IMR-90 (cell line): ENCODE measurements at regions not wholly inside any gene's neighbourhood (a gene's known extent, or its start where the extent isn't known, plus 50 kb on each side); places are given as distances from the start of the nearest gene placed in this dataset.
A peak's percentile ranks its signal among the peaks of the same experiment; 100 is the strongest.

Experiments
- ATAC-seq: fragments of 200-7000 bp; cut with Tn5 transposase; 2 replicates; pipeline ENCODE4 v1.9.1; 2020; ENCODE audit warnings: low read depth, mild to moderate bottlenecking, moderate library complexity
- BruUV-seq: library from RNA; stranded (reverse); fragments of 400-500 nt; replicated peaks from 2 replicates; lab custom pipeline; 2021; lab: Mats Ljungman, UMichigan
- CTCF ChIA-PET: fragments of 300-600 bp; formaldehyde crosslinking; extraction: SDS; loops from one replicate; lab custom pipeline; 2021; ENCODE audit warnings: antibody characterized with exemption; lab: Yijun Ruan, JAX
- POLR2A ChIA-PET: fragments of 300-600 bp; sonication (Branson Sonifier 250); formaldehyde crosslinking; loops from one replicate; lab custom pipeline; 2022; ENCODE audit warnings: antibody characterized with exemption; ENCODE audit not compliant: unreplicated experiment; lab: Charles Lee
- DNase-seq: peaks from one replicate; pipeline ENCODE4 v3.0.0; 2013
- H2AFZ ChIP-seq: replicated peaks from 2 replicates; pipeline ENCODE3; 2013; ENCODE audit warnings: low read length, mild to moderate bottlenecking; ENCODE audit not compliant: poor library complexity
- H2AK5ac ChIP-seq: 2 replicates; pipeline ENCODE4 v1.6.1; 2013; ENCODE audit warnings: low read depth, low read length, inconsistent platforms
- H2AK9ac ChIP-seq: replicated peaks from 2 replicates; pipeline ENCODE3; 2013; ENCODE audit warnings: mild to moderate bottlenecking, low read depth, low read length, moderate library complexity; ENCODE audit not compliant: poor library complexity
- H2BK120ac ChIP-seq: 2 replicates; pipeline ENCODE4 v1.6.1; 2013; ENCODE audit warnings: low read depth, low read length, inconsistent platforms
- H2BK15ac ChIP-seq: 3 replicates; pipeline ENCODE4 v1.6.1; 2013; ENCODE audit warnings: low read depth, low read length, inconsistent platforms
- H2BK20ac ChIP-seq: 2 replicates; pipeline ENCODE4 v1.6.1; 2013; ENCODE audit warnings: low read depth, mild to moderate bottlenecking, inconsistent platforms, low read length, moderate library complexity
- H2BK5ac ChIP-seq: 2 replicates; pipeline ENCODE4 v1.6.1; 2013; ENCODE audit warnings: mild to moderate bottlenecking, low read depth, low read length, inconsistent platforms; ENCODE audit not compliant: poor library complexity, severe bottlenecking
- H3K14ac ChIP-seq: replicated peaks from 2 replicates; pipeline ENCODE4 v1.6.1; 2013; ENCODE audit warnings: low read depth, low read length, inconsistent platforms
- H3K18ac ChIP-seq: 2 replicates; pipeline ENCODE4 v1.6.1; 2013; ENCODE audit warnings: low read depth, low read length, control low read depth
- H3K23ac ChIP-seq: 2 replicates; pipeline ENCODE4 v1.6.1; 2013; ENCODE audit warnings: low read depth, low read length, inconsistent platforms
- H3K27ac ChIP-seq: 2 replicates; pipeline ENCODE4 v1.5.1; 2013; ENCODE audit warnings: mild to moderate bottlenecking, control low read depth, low read length; ENCODE audit not compliant: insufficient read depth
- H3K27me3 ChIP-seq: 2 replicates; pipeline ENCODE4 v1.6.1; 2013; ENCODE audit warnings: low read length; ENCODE audit not compliant: control insufficient read depth, insufficient read depth
- H3K36me3 ChIP-seq: 2 replicates; pipeline ENCODE4 v1.6.1; 2013; ENCODE audit warnings: low read length, mixed read lengths; ENCODE audit not compliant: control insufficient read depth, insufficient read depth
- H3K4ac ChIP-seq: 2 replicates; pipeline ENCODE4 v1.6.1; 2013; ENCODE audit warnings: low read depth, low read length, inconsistent platforms
- H3K4me1 ChIP-seq: 2 replicates; pipeline ENCODE4 v1.6.1; 2013; ENCODE audit warnings: low read length, mixed read lengths; ENCODE audit not compliant: control insufficient read depth, insufficient read depth
- H3K4me2 ChIP-seq: 2 replicates; pipeline ENCODE4 v1.6.1; 2013; ENCODE audit warnings: low read depth, mild to moderate bottlenecking, control low read depth, low read length, moderate library complexity
- H3K4me3 ChIP-seq: 2 replicates; pipeline ENCODE4 v1.5.1; 2013; ENCODE audit warnings: low read depth, mild to moderate bottlenecking, control low read depth, low read length, moderate library complexity; ENCODE audit not compliant: insufficient read depth
- H3K56ac ChIP-seq: 2 replicates; pipeline ENCODE4 v1.6.1; 2013; ENCODE audit warnings: low read length, inconsistent platforms; ENCODE audit not compliant: insufficient read depth; ENCODE audit errors: extremely low read depth
- H3K79me1 ChIP-seq, 2 experiments: 2 replicates each; pipeline ENCODE4 v1.6.1; 2013; ENCODE audit warnings: low read length in 2 of 2, inconsistent platforms in 1 of 2, low read depth in 1 of 2
- H3K9ac ChIP-seq: 2 replicates; pipeline ENCODE4 v1.6.1; 2013; ENCODE audit warnings: low read depth, low read length, control low read depth
- H3K9me1 ChIP-seq: 2 replicates; pipeline ENCODE4 v1.6.1; 2013; ENCODE audit warnings: low read length, inconsistent platforms; ENCODE audit not compliant: insufficient read depth
- H3K9me3 ChIP-seq: 2 replicates; pipeline ENCODE4 v1.6.1; 2013; ENCODE audit warnings: low read length; ENCODE audit not compliant: control insufficient read depth, insufficient read depth
- H4K20me1 ChIP-seq: 2 replicates; pipeline ENCODE4 v1.6.1; 2013; ENCODE audit warnings: low read length, inconsistent platforms; ENCODE audit not compliant: insufficient read depth
- H4K5ac ChIP-seq: 2 replicates; pipeline ENCODE4 v1.6.1; 2013; ENCODE audit warnings: mild to moderate bottlenecking, low read depth, low read length, control low read depth
- H4K8ac ChIP-seq, 2 experiments: 2 replicates each; pipeline ENCODE4 v1.6.1; 2013; ENCODE audit warnings: low read depth in 2 of 2, low read length in 2 of 2, control low read depth in 1 of 2, inconsistent platforms in 1 of 2
- H4K91ac ChIP-seq: 2 replicates; pipeline ENCODE4 v1.6.1; 2013; ENCODE audit warnings: low read depth, low read length, inconsistent platforms; ENCODE audit not compliant: insufficient read depth
- MAFK ChIP-seq: IDR thresholded peaks from 2 replicates; pipeline ENCODE4 v1.6.1; 2012; ENCODE audit warnings: low read depth, low read length, improper control_type of control experiment
- RAD21 ChIP-seq: IDR thresholded peaks from 2 replicates; pipeline ENCODE4 v1.6.1; 2012; ENCODE audit warnings: low read length, improper control_type of control experiment
- WGBS, 2 experiments: methylation state at CpG; one replicate each; pipeline versions ENCODE4 v1.1.5 to v1.1.7; 2013; ENCODE audit warnings: missing lambda C conversion rate in 2 of 2; ENCODE audit not compliant: insufficient read length in 1 of 2; ENCODE audit errors: extremely low coverage in 2 of 2; 5-methylcytosine and 5-hydroxymethylcytosine counted together
- dilution Hi-C: fragments of 300-500 bp; cut with HindIII; formaldehyde crosslinking; loops from one replicate; pipeline ENCODE4 v1.14.3; 2018; ENCODE audit warnings: low sequenced_read_pairs; ENCODE audit not compliant: unreplicated experiment
- in situ Hi-C: fragments of 300-500 bp; cut with MboI; formaldehyde crosslinking; loops from 3 replicates; pipeline ENCODE4 v1.14.3; 2019; ENCODE audit warnings: low sequenced_read_pairs, inconsistent platforms, mixed read lengths
- intact Hi-C: fragments of 100-400 bp; cut with micrococcal nuclease; formaldehyde crosslinking; loops from 2 replicates; pipeline ENCODE4 v1.10.0; 2022

- no TSS peak for BruUV-seq
- ChIA-PET POLR2A (no interaction called here), CTCF (interaction anchor here (1.7 kb wide), 1 partner anchor 12 kb away, joined by 3 read pairs; no protein-coding TSS in a partner anchor)
- dilution Hi-C loops (no loop called here), in situ Hi-C loops (no loop called here), intact Hi-C loops (no loop called here)
- no peaks in the 10 kb centered on the region for H4K20me1 ChIP-seq
- peaks cover 2% of the 10 kb centered on the region; the same call in 1 of the 2 replicates for H3K9me3 ChIP-seq
- DNase-seq = no peak
- no peak overlapping the region for H4K8ac ChIP-seq
- H3K9me1 ChIP-seq = peaks cover 4% of the 10 kb centered on the region; the same call in 1 of the 2 replicates
- no peak overlapping the region for H2BK15ac ChIP-seq
- no peak overlapping the region for H2BK20ac ChIP-seq
- no peak overlapping the region for H3K4ac ChIP-seq
- H3K4me1 ChIP-seq = no peaks in the 10 kb centered on the region
- no peak overlapping the region for H3K4me3 ChIP-seq
- TF ChIP-seq MAFK = 0 out of 2 replicates have a peak, but pooled peaks have one; percentile 8
- TF ChIP-seq RAD21 = no peak
- no peak overlapping the region for H3K18ac ChIP-seq
- no peaks in the 10 kb centered on the region for H3K79me1 ChIP-seq
- H2AK9ac ChIP-seq = no peak overlapping the region
- no peak overlapping the region for H2BK5ac ChIP-seq
- H3K14ac ChIP-seq = no peak overlapping the region
- no peaks in the 10 kb centered on the region for H3K36me3 ChIP-seq
- H3K56ac ChIP-seq = no peak overlapping the region
- H4K91ac ChIP-seq = no peak overlapping the region
- WGBS, 2 experiments = 78% methylated on average over 1 of the region's 3 CpGs; no CpG with 5 or more reads in 1 of the 2 experiments
- no peak overlapping the region for H2AFZ ChIP-seq
- no peak overlapping the region for H3K9ac ChIP-seq
- H3K27ac ChIP-seq = no peak overlapping the region
- no peak overlapping the region for H3K23ac ChIP-seq
- H3K4me2 ChIP-seq = no peak overlapping the region
- no peak overlapping the region for H2AK5ac ChIP-seq
- no peak for ATAC-seq
- H3K27me3 ChIP-seq = peaks cover 7% of the 10 kb centered on the region
- no peak overlapping the region for H4K5ac ChIP-seq
- H2BK120ac ChIP-seq = no peak overlapping the region
These were observed 53.5 kb upstream of the MET start for GRCh38 chr7:116618338-116619128.
